OCI-LY3 (cell line): ENCODE measurements at regions not wholly inside any gene's neighbourhood (a gene's known extent, or its start where the extent isn't known, plus 50 kb on each side); places are given as distances from the start of the nearest gene placed in this dataset.

ENCODE experiments used
- H2AFZ ChIP-seq: fragments of 200-600, 300-600 bp; shearing (Covaris generic); 2 replicates; pipeline ENCODE4 v1.6.0; 2014; ENCODE audit warnings: antibody characterized with exemption, low read depth, low read length
- H3K27ac ChIP-seq: fragments of 200-600, 300-600 bp; sonication (generic); 2 replicates; pipeline ENCODE4 v1.5.1; 2014; ENCODE audit warnings: mild to moderate bottlenecking, low read length, moderate library complexity, mixed read lengths
- H3K27me3 ChIP-seq: fragments of 200-600, 300-600 bp; sonication (generic); 2 replicates; pipeline ENCODE4 v1.6.1; 2014; ENCODE audit warnings: low read depth, low read length, mixed read lengths
- H3K36me3 ChIP-seq: fragments of 200-600, 300-600 bp; sonication (generic); replicated peaks from 2 replicates; pipeline ENCODE3; 2014; ENCODE audit warnings: low read depth, low read length, mixed read lengths
- H3K4me1 ChIP-seq: fragments of 300-600, 200-600 bp; sonication (generic); 2 replicates; pipeline ENCODE4 v1.6.1; 2014; ENCODE audit warnings: low read length, mixed read lengths
- H3K4me2 ChIP-seq: fragments of 200-600, 300-600 bp; sonication (generic); 2 replicates; pipeline ENCODE4 v1.6.1; 2014; ENCODE audit warnings: low read length, mixed read lengths
- H3K4me3 ChIP-seq: fragments of 300-600, 200-600 bp; sonication (generic); 2 replicates; pipeline ENCODE4 v1.5.1; 2014; ENCODE audit warnings: antibody characterized with exemption, mild to moderate bottlenecking, low read length, moderate library complexity
- H3K79me2 ChIP-seq: fragments of 300-600, 200-600 bp; shearing (Covaris generic); 2 replicates; pipeline ENCODE4 v1.6.1; 2014; ENCODE audit warnings: mild to moderate bottlenecking, low read length, mixed read lengths
- H3K9ac ChIP-seq: fragments of 300-600, 200-600 bp; shearing (Covaris generic); 2 replicates; pipeline ENCODE4 v1.6.0; 2014; ENCODE audit warnings: mild to moderate bottlenecking, low read length, moderate library complexity
- H3K9me3 ChIP-seq: fragments of 200-600, 300-600 bp; shearing (Covaris generic); 2 replicates; pipeline ENCODE4 v1.6.1; 2014; ENCODE audit warnings: low read length, mixed read lengths; ENCODE audit not compliant: insufficient read depth
- H4K20me1 ChIP-seq: fragments of 200-600, 300-600 bp; sonication (generic); 2 replicates; pipeline ENCODE4 v1.6.1; 2016; ENCODE audit warnings: low read length, mixed read lengths; ENCODE audit not compliant: insufficient read depth
- EZH2phosphoT487 ChIP-seq: fragments of 200-600 bp; shearing (Covaris generic); IDR thresholded peaks from 2 replicates; pipeline ENCODE4 v1.6.1; 2018; ENCODE audit warnings: antibody characterized with exemption, mixed run types, low read depth
- TF ChIP-seq, protein P1 (sequence below): fragments of 200-600, 300-600 bp; sonication (generic); IDR thresholded peaks from 2 replicates; pipeline ENCODE4 v1.5.1; 2014; ENCODE audit warnings: antibody characterized with exemption, low read length, low read depth

DNA sequence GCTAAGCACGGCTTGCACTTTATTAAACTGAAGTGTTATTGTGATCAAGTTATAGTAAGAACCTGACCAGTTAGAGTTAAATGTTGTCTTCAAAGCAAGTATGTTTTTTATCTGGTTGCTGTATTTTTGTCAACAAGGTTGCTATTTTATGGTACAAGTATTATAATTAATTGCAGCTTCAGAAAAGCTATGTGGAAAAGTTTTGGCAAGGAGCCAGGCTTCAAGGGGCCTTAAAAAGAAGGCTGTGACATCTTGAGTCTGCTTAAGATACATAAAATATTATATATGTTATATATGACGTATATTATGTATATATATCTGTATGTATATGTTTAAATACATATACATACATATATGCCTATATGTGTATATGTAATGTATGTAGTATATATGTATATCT, 1461.2 kb upstream of the CDH8 start:
- no peak overlapping the region for H3K4me2 ChIP-seq
- H3K79me2 ChIP-seq: no peaks in the 10 kb centered on the region
- no peak overlapping the region for H3K9ac ChIP-seq
- H4K20me1 ChIP-seq: no peaks in the 10 kb centered on the region
- TF ChIP-seq, protein P1, sequence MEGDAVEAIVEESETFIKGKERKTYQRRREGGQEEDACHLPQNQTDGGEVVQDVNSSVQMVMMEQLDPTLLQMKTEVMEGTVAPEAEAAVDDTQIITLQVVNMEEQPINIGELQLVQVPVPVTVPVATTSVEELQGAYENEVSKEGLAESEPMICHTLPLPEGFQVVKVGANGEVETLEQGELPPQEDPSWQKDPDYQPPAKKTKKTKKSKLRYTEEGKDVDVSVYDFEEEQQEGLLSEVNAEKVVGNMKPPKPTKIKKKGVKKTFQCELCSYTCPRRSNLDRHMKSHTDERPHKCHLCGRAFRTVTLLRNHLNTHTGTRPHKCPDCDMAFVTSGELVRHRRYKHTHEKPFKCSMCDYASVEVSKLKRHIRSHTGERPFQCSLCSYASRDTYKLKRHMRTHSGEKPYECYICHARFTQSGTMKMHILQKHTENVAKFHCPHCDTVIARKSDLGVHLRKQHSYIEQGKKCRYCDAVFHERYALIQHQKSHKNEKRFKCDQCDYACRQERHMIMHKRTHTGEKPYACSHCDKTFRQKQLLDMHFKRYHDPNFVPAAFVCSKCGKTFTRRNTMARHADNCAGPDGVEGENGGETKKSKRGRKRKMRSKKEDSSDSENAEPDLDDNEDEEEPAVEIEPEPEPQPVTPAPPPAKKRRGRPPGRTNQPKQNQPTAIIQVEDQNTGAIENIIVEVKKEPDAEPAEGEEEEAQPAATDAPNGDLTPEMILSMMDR: no peak
- TF ChIP-seq EZH2phosphoT487: no peak
- no peak overlapping the region for H2AFZ ChIP-seq
- H3K27me3 ChIP-seq: no peaks in the 10 kb centered on the region
- H3K27ac ChIP-seq: no peak overlapping the region
- no peaks in the 10 kb centered on the region for H3K9me3 ChIP-seq
- H3K4me3 ChIP-seq: no peak overlapping the region
- H3K36me3 ChIP-seq: no peaks in the 10 kb centered on the region
- H3K4me1 ChIP-seq: no peaks in the 10 kb centered on the region

GRCh38 chr16:63496282-63496681, 1460.0 kb upstream of the CDH8 start:
- H3K4me1 ChIP-seq: no peaks in the 10 kb centered on the region
- H2AFZ ChIP-seq: no peak overlapping the region
- H3K4me3 ChIP-seq: no peak overlapping the region
- no peaks in the 10 kb centered on the region for H4K20me1 ChIP-seq
- no peaks in the 10 kb centered on the region for H3K9me3 ChIP-seq
- TF ChIP-seq EZH2phosphoT487: no peak
- TF ChIP-seq, protein P1: no peak
- no peak overlapping the region for H3K27ac ChIP-seq
- no peaks in the 10 kb centered on the region for H3K27me3 ChIP-seq
- no peak overlapping the region for H3K9ac ChIP-seq
- no peaks in the 10 kb centered on the region for H3K79me2 ChIP-seq
- H3K4me2 ChIP-seq: no peak overlapping the region
- H3K36me3 ChIP-seq: no peaks in the 10 kb centered on the region

- no peak overlapping the region for H3K4me2 ChIP-seq
- H3K27me3 ChIP-seq: no peaks in the 10 kb centered on the region
- no peaks in the 10 kb centered on the region for H3K36me3 ChIP-seq
- H3K4me3 ChIP-seq: no peak overlapping the region
- H4K20me1 ChIP-seq: no peaks in the 10 kb centered on the region
- no peaks in the 10 kb centered on the region for H3K4me1 ChIP-seq
- no peaks in the 10 kb centered on the region for H3K9me3 ChIP-seq
- H3K9ac ChIP-seq: no peak overlapping the region
- no peak overlapping the region for H2AFZ ChIP-seq
- no peak overlapping the region for H3K27ac ChIP-seq
- H3K79me2 ChIP-seq: no peaks in the 10 kb centered on the region
- TF ChIP-seq EZH2phosphoT487: no peak
- TF ChIP-seq, protein P1: no peak
Observed at GRCh38 chr16:63488955-63489354, 1452.7 kb upstream of the CDH8 start.

DNA sequence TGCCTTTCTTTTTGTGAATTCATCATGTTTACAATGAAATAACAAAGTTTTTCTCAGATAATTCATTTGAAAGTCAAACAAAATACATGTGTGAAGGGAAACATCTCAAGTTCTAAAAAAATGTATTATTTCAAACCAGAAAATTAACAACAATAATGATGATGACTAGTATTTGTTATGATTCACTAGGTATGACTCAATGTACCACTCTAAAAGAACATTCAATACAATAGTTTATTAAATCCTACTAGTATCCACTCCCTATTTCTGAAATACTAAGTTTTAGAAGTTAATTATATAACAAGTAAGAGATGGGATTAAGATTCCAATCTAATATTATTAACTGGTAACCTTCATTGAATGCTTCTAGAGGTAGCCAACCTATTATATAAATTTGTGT, 1444.8 kb upstream of the CDH8 start:
- H3K4me2 ChIP-seq: no peak overlapping the region
- no peaks in the 10 kb centered on the region for H3K9me3 ChIP-seq
- H3K36me3 ChIP-seq: no peaks in the 10 kb centered on the region
- H2AFZ ChIP-seq: no peak overlapping the region
- no peak overlapping the region for H3K27ac ChIP-seq
- H3K4me1 ChIP-seq: no peaks in the 10 kb centered on the region
- H3K79me2 ChIP-seq: no peaks in the 10 kb centered on the region
- H4K20me1 ChIP-seq: no peaks in the 10 kb centered on the region
- TF ChIP-seq EZH2phosphoT487: no peak
- TF ChIP-seq, protein P1: no peak
- no peak overlapping the region for H3K9ac ChIP-seq
- no peaks in the 10 kb centered on the region for H3K27me3 ChIP-seq
- no peak overlapping the region for H3K4me3 ChIP-seq
